Endothelial cell (in vitro differentiated cells): ENCODE measurements at regions not wholly inside any gene's neighbourhood (a gene's known extent, or its start where the extent isn't known, plus 50 kb on each side); places are given as distances from the start of the nearest gene placed in this dataset.

Experiments
- DNase-seq: peaks from one replicate; pipeline ENCODE4 v3.0.0; 2021; ENCODE audit warnings: low spot score
- H3K27ac Mint-ChIP-seq: one replicate; pipeline ENCODE4 v1.8.0; 2021; ENCODE audit warnings: mixed read lengths, inconsistent platforms; ENCODE audit not compliant: unreplicated experiment
- H3K27me3 Mint-ChIP-seq: one replicate; pipeline ENCODE4 v1.8.0; 2021; ENCODE audit warnings: mild to moderate bottlenecking, moderate library complexity, mixed read lengths, inconsistent platforms; ENCODE audit not compliant: unreplicated experiment
- H3K36me3 Mint-ChIP-seq: one replicate; pipeline ENCODE4 v1.8.0; 2021; ENCODE audit warnings: mild to moderate bottlenecking, low read depth, mixed read lengths, inconsistent platforms; ENCODE audit not compliant: unreplicated experiment
- H3K4me1 Mint-ChIP-seq: one replicate; pipeline ENCODE4 v1.8.0; 2021; ENCODE audit warnings: mild to moderate bottlenecking, mixed read lengths, inconsistent platforms; ENCODE audit not compliant: unreplicated experiment
- H3K4me3 Mint-ChIP-seq: one replicate; pipeline ENCODE4 v1.8.0; 2021; ENCODE audit warnings: mild to moderate bottlenecking, mixed read lengths, inconsistent platforms; ENCODE audit not compliant: unreplicated experiment
- H3K9me3 Mint-ChIP-seq: one replicate; pipeline ENCODE4 v1.8.0; 2021; ENCODE audit warnings: mixed read lengths, inconsistent platforms; ENCODE audit not compliant: unreplicated experiment
- CTCF ChIP-seq: fragments of 200-600 bp; sonication (generic); IDR thresholded peaks from one replicate; pipeline ENCODE4 v1.5.0; 2021; ENCODE audit warnings: antibody characterized with exemption; ENCODE audit not compliant: unreplicated experiment

DNA sequence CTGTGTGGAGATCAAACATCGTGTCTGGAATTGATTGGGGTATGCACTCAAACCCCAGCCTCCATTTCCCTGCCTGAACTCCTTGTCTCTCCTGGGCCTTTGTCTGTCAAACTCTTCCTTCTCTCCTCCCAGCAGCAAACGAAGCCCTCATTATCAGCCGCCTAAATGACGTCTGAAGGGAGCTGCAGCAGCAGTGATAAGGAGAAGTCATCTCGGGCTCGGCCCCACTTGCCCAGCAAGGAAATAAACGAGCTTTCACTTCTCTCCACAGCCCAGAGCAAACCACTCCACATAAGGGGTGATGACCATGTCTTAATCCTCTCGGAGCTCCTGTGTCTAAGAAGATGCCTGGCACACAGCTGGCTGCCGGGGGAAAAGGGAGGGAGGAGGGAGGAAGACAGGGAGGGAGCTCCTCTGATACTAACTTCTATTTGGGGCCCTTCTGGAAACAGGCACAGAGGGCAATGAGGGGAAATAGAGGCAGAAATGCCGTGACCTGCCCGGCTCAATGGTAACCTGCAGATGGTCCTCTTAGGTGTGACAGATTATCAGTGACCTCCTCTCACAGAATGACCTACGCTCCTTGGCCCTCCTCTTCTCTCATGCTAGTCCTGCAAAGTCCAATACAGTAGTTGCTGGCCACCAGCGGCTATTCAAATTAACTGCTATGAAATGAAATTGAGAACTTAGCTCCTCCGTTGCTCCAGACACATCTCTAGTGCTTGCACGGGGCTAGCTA lies 100.4 kb downstream of the PXDC1 start:
- H3K27me3 Mint-ChIP-seq: peaks cover 5% of the 10 kb centered on the region
- no peaks in the 10 kb centered on the region for H3K9me3 Mint-ChIP-seq
- no peak for DNase-seq
- H3K27ac Mint-ChIP-seq: no peak overlapping the region
- TF ChIP-seq CTCF: no peak
- H3K4me3 Mint-ChIP-seq: no peak overlapping the region
- H3K36me3 Mint-ChIP-seq: no peaks in the 10 kb centered on the region
- H3K4me1 Mint-ChIP-seq: no peaks in the 10 kb centered on the region

- no peak for DNase-seq
- no peak overlapping the region for H3K27ac Mint-ChIP-seq
- no peak for TF ChIP-seq CTCF
- no peaks in the 10 kb centered on the region for H3K36me3 Mint-ChIP-seq
- H3K4me3 Mint-ChIP-seq: no peak overlapping the region
- H3K4me1 Mint-ChIP-seq: no peaks in the 10 kb centered on the region
- peaks cover 5% of the 10 kb centered on the region for H3K27me3 Mint-ChIP-seq
- H3K9me3 Mint-ChIP-seq: no peaks in the 10 kb centered on the region
These were observed 101.2 kb downstream of the PXDC1 start for GRCh38 chr6:3650076-3650958.

DNA sequence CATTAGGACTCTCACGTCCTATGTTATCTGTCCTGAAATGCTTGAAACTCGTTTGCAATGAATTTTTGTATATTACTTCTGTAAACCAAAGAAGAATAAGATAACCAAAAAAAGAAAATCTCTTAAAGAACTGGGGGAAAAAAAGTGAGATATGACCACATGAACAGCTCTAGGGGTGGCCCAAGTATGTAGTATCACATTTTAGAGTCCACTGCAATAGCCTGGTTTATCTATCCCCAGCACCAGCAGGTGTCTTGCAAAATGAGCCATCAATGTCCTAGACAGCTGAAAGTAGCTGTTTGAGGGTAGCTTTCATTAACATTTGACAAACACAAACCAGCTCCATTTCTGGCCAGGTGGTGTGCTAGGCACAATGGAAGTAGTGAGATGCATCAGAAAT lies 102.8 kb downstream of the PXDC1 start:
- H3K9me3 Mint-ChIP-seq: no peaks in the 10 kb centered on the region

DNA sequence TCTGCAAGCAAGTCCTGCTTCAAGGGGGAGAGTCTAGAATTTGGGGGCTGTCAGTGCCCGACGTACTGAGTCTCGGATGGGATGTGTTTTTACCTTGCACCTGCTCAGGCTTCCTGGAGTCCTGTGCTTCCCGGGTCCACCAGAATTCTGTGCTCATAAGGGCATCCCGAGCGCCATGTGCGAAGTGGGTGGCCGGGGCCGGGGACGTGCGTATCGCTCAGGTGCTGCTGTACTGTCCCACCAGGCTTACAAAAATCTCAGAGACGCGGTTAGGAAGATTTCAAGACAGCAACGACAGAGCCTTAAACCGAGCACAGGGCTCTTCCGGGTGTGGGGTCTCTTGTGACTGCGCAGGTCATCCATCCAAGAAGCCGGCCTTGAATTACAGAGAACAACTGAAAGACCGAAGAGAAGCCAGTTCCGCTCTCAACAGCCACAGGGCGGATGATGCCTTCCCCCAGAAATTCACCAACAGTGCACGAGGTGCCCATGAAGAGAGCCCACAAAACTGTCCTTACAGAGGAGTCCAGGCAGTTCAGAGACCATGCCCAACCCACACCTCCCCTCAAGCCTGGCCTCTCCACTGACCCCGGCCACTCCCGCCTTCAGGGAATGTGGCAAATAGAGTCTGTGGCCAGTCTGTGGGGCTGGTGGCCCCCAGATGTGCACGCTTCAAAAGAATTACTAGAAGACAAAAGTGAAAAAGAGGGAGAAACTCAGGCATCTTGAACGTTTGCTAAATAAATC lies 104.7 kb downstream of the PXDC1 start:
- no peak overlapping the region for H3K27ac Mint-ChIP-seq
- no peaks in the 10 kb centered on the region for H3K4me1 Mint-ChIP-seq
- H3K9me3 Mint-ChIP-seq: no peaks in the 10 kb centered on the region
- no peaks in the 10 kb centered on the region for H3K36me3 Mint-ChIP-seq
- DNase-seq: no peak
- TF ChIP-seq CTCF: no peak
- H3K27me3 Mint-ChIP-seq: peaks cover 2% of the 10 kb centered on the region
- H3K4me3 Mint-ChIP-seq: no peak overlapping the region

More for the DNA sequence above, 102.8 kb downstream of the PXDC1 start:
- no peak for TF ChIP-seq CTCF
- no peaks in the 10 kb centered on the region for H3K4me1 Mint-ChIP-seq
- peaks cover 5% of the 10 kb centered on the region for H3K27me3 Mint-ChIP-seq
- no peak overlapping the region for H3K27ac Mint-ChIP-seq
- no peaks in the 10 kb centered on the region for H3K36me3 Mint-ChIP-seq
- no peak overlapping the region for H3K4me3 Mint-ChIP-seq
- DNase-seq: no peak
